SU-DHL-6 (cell line): ENCODE measurements at regions not wholly inside any gene's neighbourhood (a gene's known extent, or its start where the extent isn't known, plus 50 kb on each side); places are given as distances from the start of the nearest gene placed in this dataset.

Experiments used
- H2AFZ ChIP-seq: fragments of 200-600 bp; sonication (generic); 2 replicates; pipeline ENCODE4 v1.6.1; 2014; ENCODE audit warnings: low read depth, mild to moderate bottlenecking, moderate library complexity, mixed read lengths, antibody characterized with exemption, low read length; ENCODE audit not compliant: severe bottlenecking
- H3F3A ChIP-seq: fragments of 200-600 bp; shearing (Covaris generic); 2 replicates; pipeline ENCODE4 v1.6.0; 2016; ENCODE audit warnings: antibody characterized with exemption, mild to moderate bottlenecking; ENCODE audit not compliant: insufficient read depth
- H3K27ac ChIP-seq: fragments of 200-600 bp; sonication (generic); 2 replicates; pipeline ENCODE4 v1.5.1; 2016; ENCODE audit warnings: low read depth, mild to moderate bottlenecking, low read length, moderate library complexity, mixed read lengths
- H3K27me3 ChIP-seq: fragments of 200-600 bp; sonication (generic), shearing (Covaris generic); 2 replicates; pipeline ENCODE4 v1.6.0; 2014; ENCODE audit warnings: mild to moderate bottlenecking, low read length
- H3K36me3 ChIP-seq: fragments of 200-600 bp; sonication (generic); 2 replicates; pipeline ENCODE4 v1.6.1; 2014; ENCODE audit warnings: mild to moderate bottlenecking, low read length, mixed read lengths
- H3K4me2 ChIP-seq: fragments of 300-600, 200-600 bp; shearing (Covaris generic), sonication (generic); 2 replicates; pipeline ENCODE4 v1.6.0; 2014; ENCODE audit warnings: low read length, low read depth, mild to moderate bottlenecking; ENCODE audit not compliant: poor library complexity, severe bottlenecking
- H3K4me3 ChIP-seq: fragments of 200-600 bp; sonication (generic); 2 replicates; pipeline ENCODE4 v1.5.1; 2014; ENCODE audit warnings: antibody characterized with exemption, low read length, mild to moderate bottlenecking, mixed read lengths; ENCODE audit not compliant: insufficient read depth, poor library complexity, severe bottlenecking
- H3K79me2 ChIP-seq: fragments of 200-600 bp; sonication (generic); 2 replicates; pipeline ENCODE4 v1.6.1; 2014; ENCODE audit warnings: mild to moderate bottlenecking, low read length, moderate library complexity; ENCODE audit not compliant: insufficient read depth
- H3K9ac ChIP-seq: fragments of 200-600 bp; sonication (generic); 2 replicates; pipeline ENCODE4 v1.7.0; 2014; ENCODE audit warnings: mild to moderate bottlenecking, low read length
- H3K9me2 ChIP-seq: fragments of 200-600 bp; sonication (generic); replicated peaks from 2 replicates; pipeline ENCODE4 v1.6.1; 2014; ENCODE audit warnings: low read length; ENCODE audit not compliant: insufficient read depth
- H3K9me3 ChIP-seq: fragments of 200-600 bp; sonication (generic); 2 replicates; pipeline ENCODE4 v1.6.1; 2014; ENCODE audit warnings: low read length, mixed read lengths; ENCODE audit not compliant: insufficient read depth
- H4K20me1 ChIP-seq: fragments of 200-600 bp; sonication (generic); 2 replicates; pipeline ENCODE4 v1.6.1; 2014; ENCODE audit warnings: low read depth, mild to moderate bottlenecking, antibody characterized with exemption, low read length, moderate library complexity, mixed read lengths
- EZH2phosphoT487 ChIP-seq: fragments of 200-600 bp; sonication (generic), shearing (Covaris generic); conservative IDR thresholded peaks from 2 replicates; pipeline ENCODE4 v1.6.1; 2018; ENCODE audit warnings: mild to moderate bottlenecking, antibody characterized with exemption, low read length, moderate library complexity, mixed read lengths
- TF ChIP-seq, protein P1 (sequence below): fragments of 200-600 bp; sonication (generic); IDR thresholded peaks from one replicate; pipeline ENCODE4 v1.5.1; 2017; ENCODE audit warnings: antibody characterized with exemption, mild to moderate bottlenecking, low read length, moderate library complexity; ENCODE audit not compliant: insufficient read depth, poor library complexity, severe bottlenecking

- Histone ChIP-seq H3K27ac (no peak overlapping the region), H3K9ac (no peak overlapping the region), H3K9me2 (no peaks in the 10 kb centered on the region), H3K9me3 (no peaks in the 10 kb centered on the region), H3K4me2 (no peak overlapping the region), H3K4me3 (no peak overlapping the region), H3K27me3 (no peaks in the 10 kb centered on the region), H3F3A (no peaks in the 10 kb centered on the region), H2AFZ (no peak overlapping the region), H3K79me2 (no peaks in the 10 kb centered on the region), H4K20me1 (no peaks in the 10 kb centered on the region), H3K36me3 (no peaks in the 10 kb centered on the region)
- TF ChIP-seq, protein P1, sequence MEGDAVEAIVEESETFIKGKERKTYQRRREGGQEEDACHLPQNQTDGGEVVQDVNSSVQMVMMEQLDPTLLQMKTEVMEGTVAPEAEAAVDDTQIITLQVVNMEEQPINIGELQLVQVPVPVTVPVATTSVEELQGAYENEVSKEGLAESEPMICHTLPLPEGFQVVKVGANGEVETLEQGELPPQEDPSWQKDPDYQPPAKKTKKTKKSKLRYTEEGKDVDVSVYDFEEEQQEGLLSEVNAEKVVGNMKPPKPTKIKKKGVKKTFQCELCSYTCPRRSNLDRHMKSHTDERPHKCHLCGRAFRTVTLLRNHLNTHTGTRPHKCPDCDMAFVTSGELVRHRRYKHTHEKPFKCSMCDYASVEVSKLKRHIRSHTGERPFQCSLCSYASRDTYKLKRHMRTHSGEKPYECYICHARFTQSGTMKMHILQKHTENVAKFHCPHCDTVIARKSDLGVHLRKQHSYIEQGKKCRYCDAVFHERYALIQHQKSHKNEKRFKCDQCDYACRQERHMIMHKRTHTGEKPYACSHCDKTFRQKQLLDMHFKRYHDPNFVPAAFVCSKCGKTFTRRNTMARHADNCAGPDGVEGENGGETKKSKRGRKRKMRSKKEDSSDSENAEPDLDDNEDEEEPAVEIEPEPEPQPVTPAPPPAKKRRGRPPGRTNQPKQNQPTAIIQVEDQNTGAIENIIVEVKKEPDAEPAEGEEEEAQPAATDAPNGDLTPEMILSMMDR: no peak
- TF ChIP-seq EZH2phosphoT487: no peak
Observed at GRCh38 chr4:60378010-60378409, 822.1 kb upstream of the ADGRL3 start.

DNA sequence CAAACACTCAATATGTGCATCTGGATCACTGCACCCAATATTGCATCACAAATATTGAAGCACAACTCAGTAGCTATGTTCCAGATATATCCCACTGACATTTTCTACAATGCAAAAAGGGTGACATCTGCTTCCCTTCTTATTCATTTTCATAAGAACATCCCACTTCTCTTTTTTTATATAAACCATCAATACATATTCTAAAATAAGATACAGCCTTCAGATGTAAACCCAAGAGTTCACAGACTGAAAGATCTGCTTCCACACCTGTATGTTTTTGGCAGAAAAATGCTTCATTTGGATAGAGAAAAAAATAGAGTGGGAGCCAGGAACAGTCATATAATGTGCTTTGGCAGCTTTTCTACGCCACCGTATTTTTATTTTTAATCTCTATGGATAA lies 815.6 kb upstream of the ADGRL3 start:
- Histone ChIP-seq H3K79me2 (no peaks in the 10 kb centered on the region), H3K4me2 (no peak overlapping the region), H2AFZ (no peak overlapping the region), H3K27me3 (no peaks in the 10 kb centered on the region), H3K36me3 (no peaks in the 10 kb centered on the region), H3K9me3 (no peaks in the 10 kb centered on the region), H3F3A (no peaks in the 10 kb centered on the region), H4K20me1 (no peaks in the 10 kb centered on the region), H3K9ac (no peak overlapping the region), H3K27ac (no peak overlapping the region), H3K9me2 (no peaks in the 10 kb centered on the region), H3K4me3 (no peak overlapping the region)
- no peak for TF ChIP-seq EZH2phosphoT487
- TF ChIP-seq, protein P1: no peak

- Histone ChIP-seq H3K27me3 (no peaks in the 10 kb centered on the region), H3K4me2 (no peak overlapping the region), H3F3A (no peaks in the 10 kb centered on the region), H3K9me3 (no peaks in the 10 kb centered on the region), H3K4me3 (no peak overlapping the region), H3K36me3 (no peaks in the 10 kb centered on the region), H3K27ac (no peak overlapping the region), H3K79me2 (no peaks in the 10 kb centered on the region), H3K9ac (no peak overlapping the region), H3K9me2 (no peaks in the 10 kb centered on the region), H4K20me1 (no peaks in the 10 kb centered on the region), H2AFZ (no peak overlapping the region)
- no peak for TF ChIP-seq EZH2phosphoT487
- TF ChIP-seq, protein P1: no peak
Observed at GRCh38 chr4:60389633-60390032, 810.5 kb upstream of the ADGRL3 start.
